Gastroesophageal sphincter (tissue), 3 donors: ENCODE measurements at regions not wholly inside any gene's neighbourhood (a gene's known extent, or its start where the extent isn't known, plus 50 kb on each side); places are given as distances from the start of the nearest gene placed in this dataset.

ENCODE experiments used
- CTCF ChIP-seq, 4 experiments: fragments of 200-600 bp in 2 of 4; fragments of 450-650 bp in 2 of 4; sonication (generic) in 1 of 4; IDR thresholded peaks; one replicate each; pipeline ENCODE4 v1.5.1; 2017 to 2019; ENCODE audit warnings: antibody characterized with exemption in 4 of 4, mild to moderate bottlenecking in 2 of 4, moderate library complexity in 2 of 4
- POLR2A ChIP-seq, 2 donors: fragments of 450-650 bp; IDR thresholded peaks; one replicate each; pipeline ENCODE4 v1.6.1; 2017; ENCODE audit warnings: antibody characterized with exemption in 2 of 2, mild to moderate bottlenecking in 2 of 2, moderate library complexity in 1 of 2

GRCh38 chr10:130580975-130581374 lies 444.8 kb downstream of the GLRX3 start:
- no peak for TF ChIP-seq CTCF (IDR thresholded peaks at IDR 0.05)
- TF ChIP-seq POLR2A (IDR thresholded peaks at IDR 0.05) = no peak
